Germinal center (tissue), 1 donor: ENCODE measurements at regions not wholly inside any gene's neighbourhood (a gene's known extent, or its start where the extent isn't known, plus 50 kb on each side); places are given as distances from the start of the nearest gene placed in this dataset.
"Not testable (repeated sequence)": the region's sequence is repeated elsewhere in the genome, so short reads cannot be mapped to it uniquely, and the experiment has no call there.

Experiments used
- DNase-seq: peaks from one replicate; pipeline ENCODE4 v3.0.0; 2012; ENCODE audit warnings: mixed read lengths, low spot score

DNA sequence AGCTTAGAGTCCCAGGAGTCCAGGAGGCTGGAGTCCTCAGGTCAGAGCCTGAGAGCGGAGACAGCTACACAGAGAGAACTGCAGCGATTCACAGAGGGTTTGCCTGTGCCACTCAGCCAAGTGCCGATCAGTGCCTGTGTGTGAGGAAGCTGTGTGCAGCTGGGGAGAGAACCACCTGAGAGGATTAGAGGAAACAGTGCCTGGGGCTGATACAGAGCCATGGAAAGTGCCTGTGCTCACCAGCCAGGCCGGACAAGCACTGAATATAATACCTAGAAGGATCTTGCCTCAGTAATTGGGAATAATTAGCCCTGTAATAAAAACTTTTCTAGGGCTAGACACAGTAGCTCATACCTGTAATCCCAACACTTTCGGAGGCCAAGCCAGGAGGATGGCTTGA is 134.7 kb downstream of the ARHGAP11B start:
- DNase-seq: not testable (repeated sequence)

- DNase-seq: not testable (repeated sequence)
These were observed 135.4 kb downstream of the ARHGAP11B start for GRCh38 chr15:30761365-30761764.

- DNase-seq: not testable (repeated sequence)
These were observed 134.2 kb upstream of the FAN1 start for GRCh38 chr15:30769390-30770124.

DNA sequence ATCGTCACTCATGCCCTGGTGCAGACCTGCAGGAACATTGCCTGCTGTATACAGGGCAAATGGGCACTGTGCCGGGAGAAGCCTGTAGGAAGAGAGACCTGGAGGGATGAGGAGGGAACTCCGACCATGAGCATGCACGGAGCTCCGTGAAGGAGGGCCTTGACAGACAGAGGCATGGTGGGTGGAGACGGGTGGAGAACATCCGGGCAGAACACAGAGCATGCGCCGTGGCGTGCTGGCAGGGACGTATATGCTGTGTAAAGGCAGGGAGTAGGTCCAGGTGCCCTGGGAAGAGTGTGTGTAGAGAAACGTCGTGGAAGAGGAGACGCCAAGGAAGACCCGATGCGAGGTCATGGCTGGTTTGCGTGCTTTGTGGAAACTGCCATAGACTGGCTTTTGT is 133.0 kb upstream of the FAN1 start:
- no peak for DNase-seq

DNA sequence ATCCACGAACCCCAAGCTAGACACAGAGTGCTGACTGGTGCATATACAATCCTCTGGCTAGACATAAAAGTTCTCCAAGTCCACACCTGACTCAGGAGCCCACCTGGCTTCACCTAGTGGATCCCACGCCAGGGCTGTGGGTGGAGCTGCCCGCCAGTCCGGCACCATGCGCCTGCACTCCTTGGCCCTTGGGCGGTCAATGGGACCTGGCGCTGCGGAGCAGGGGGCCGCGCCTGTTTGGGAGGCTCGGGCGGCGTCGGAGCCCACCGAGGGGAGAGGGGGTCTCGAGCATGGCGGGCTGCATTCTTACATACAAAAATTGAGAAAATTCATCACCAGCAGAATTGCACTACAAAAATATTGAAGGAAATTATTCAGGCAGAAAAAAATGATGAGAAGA is 120.7 kb upstream of the FAN1 start:
- no peak for DNase-seq

DNA sequence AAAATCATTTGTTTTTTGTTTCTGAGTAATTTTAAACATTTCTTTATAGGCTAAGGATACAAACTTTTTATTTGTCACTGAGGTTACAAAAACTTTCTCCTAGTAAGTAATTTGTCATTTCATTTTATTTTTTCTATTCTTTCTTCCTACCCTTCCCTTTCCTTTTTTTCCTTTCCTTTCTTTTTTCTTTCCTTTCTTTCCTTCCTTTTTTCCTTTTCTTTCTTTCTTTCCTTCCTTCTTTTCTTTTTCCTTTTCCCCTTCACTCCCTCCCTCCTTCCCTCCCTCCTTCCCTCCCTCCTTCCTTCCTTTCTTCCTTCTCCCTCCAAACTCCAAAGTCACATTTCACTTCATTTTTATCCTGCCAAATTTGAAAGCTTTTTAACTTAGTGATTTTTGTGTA is 115.1 kb upstream of the FAN1 start:
- no peak for DNase-seq

- no peak for DNase-seq
These were observed 112.2 kb upstream of the FAN1 start for GRCh38 chr15:30791239-30792175.

GRCh38 chr15:30792843-30793242 is 110.9 kb upstream of the FAN1 start:
- DNase-seq: not testable (repeated sequence)

- DNase-seq: no peak
These were observed 109.3 kb upstream of the FAN1 start for GRCh38 chr15:30794388-30794787.

- not testable (repeated sequence) for DNase-seq
These were observed 104.2 kb upstream of the FAN1 start for GRCh38 chr15:30799565-30799964.

DNA sequence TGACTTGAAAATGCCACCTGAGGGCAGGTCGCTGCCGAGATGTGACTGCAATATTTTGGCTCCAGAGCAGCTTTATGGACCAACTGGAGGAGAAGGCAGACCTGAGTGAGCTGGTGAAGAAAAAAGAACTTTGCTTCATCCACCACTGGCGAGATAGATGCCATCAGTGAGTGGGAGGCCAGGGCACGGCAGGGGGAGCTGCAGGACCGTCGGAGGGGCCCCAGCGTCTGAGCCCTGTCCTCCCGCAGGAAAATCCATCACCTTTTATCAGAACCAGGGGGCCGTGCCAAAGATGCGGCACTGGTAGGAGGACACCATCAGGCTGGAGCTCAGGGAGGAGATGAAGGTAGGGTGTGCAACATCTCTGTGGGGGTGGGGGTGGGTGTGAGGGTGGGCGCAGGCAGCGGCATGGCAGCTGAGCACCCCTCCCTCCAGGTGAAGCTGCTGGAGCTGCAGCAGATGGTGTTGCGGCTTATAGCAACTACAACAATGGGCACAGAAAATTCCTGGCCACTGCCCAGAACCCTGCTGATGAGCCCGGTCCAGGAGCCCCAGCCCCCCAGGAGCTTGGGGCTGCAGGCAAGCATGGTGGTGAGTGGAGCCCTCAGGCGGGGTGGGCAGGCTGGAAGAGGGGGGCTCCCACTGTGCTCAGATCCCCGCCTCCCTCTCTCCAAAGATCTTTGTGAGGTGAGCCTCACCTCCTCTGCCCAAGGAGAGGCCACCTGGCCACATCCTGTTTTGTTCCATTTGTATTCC is 102.4 kb upstream of the FAN1 start:
- DNase-seq: not testable (repeated sequence)

DNA sequence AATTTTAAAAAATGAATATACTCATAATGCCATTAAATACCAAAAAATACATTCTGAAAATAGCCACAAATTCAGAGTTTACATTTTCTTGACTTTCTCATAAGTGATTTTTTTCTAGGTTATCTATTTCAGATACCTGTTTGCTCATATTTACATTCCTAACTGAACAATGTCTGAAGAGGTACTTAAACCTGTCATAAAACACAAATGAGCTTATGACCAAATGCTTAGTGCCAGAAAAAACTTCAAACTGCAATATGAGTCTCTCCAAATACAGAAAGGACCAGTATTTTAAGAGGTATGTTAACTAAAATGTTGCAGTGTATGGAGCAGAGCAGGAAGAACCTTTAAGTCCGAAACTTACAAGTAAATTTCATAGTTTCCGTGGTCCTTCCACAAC is 101.7 kb upstream of the FAN1 start:
- DNase-seq: not testable (repeated sequence)

GRCh38 chr15:30803703-30804102 is 100.0 kb upstream of the FAN1 start:
- not testable (repeated sequence) for DNase-seq

DNA sequence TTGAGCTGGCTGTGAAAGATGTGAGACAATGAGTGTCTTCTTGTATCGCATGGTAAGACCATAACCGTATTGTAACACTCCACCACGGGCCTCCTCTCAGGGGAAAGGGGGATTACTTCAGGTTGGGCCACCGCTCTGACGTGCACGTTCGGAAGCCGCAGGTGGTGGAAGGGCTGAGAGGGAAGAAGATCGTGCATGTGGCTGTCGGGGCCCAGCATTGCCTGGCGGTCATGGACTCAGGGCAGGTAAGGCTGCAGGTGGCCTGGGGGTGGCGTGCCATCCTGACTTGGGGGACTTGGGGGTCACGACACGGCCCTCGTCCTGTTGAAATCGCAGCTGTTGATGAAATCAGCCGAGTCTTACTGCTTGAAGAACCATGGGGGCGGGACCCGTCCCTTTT is 87.3 kb upstream of the FAN1 start:
- no peak for DNase-seq

DNA sequence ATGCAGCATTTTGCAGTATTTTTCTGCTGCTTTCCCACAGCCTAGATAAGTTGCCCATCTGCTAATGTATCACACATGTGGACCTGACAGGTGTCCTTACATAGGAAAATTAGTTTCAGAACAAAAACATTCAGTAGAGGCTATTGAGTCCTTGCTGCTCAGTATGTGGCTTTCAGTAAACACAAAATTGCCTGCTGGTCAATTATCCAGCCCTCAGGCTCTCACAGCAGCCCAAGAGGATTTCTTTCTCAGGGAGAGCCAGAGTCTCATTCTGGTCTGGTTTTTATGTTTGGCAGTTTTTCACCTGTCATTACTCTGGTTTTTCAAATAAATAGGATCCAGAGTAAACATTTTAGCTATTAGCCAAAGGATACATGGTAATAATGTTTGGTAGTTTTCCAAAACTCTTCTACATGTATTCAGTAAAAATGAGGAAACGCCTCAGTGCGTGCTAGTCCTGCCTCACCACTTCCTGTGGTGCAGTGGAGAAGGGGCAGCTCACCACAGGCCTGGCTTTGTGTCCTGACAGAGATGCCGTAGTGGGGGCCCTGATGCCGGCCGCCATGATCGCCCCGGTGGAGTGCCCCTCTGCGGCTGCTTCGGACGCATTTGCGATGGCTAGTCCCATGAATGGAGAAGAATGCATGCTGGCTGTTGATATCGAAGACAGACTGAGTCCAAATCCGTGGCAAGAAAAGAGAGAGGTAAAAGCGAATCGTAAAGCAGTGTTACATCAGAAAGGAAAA is 80.5 kb upstream of the FAN1 start:
- not testable (repeated sequence) for DNase-seq

DNA sequence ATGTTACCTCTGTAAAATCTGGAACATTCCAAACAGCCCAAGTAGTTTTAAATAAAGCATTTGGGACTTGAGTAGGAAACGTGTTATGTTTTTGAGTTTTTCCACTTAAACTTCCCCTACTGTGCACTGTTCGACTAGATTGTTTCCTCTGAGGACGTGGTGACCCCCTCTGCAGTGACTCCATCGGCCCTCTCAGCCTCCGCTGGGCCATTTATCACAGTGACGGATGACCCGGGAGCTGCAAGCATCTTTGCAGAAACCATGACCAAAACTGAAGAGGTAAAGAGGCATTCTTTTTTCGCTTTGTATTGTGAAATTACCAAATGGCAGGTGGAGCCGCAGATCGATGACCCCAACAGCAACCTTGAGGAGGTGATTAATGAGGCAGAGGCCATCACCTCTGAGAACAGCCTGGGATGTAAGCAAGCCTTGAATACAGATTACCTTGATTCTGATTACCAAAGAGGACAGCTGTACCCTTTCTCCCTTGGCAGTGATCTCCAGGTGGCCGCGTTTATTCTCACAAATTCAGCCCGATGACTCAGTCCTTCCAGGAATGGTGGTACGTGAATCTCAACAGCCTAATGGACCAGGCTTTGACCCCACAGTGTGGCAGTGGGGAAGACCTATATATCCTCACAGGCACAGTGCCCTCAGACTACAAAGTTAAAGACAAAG is 79.1 kb upstream of the FAN1 start:
- DNase-seq: no peak

DNA sequence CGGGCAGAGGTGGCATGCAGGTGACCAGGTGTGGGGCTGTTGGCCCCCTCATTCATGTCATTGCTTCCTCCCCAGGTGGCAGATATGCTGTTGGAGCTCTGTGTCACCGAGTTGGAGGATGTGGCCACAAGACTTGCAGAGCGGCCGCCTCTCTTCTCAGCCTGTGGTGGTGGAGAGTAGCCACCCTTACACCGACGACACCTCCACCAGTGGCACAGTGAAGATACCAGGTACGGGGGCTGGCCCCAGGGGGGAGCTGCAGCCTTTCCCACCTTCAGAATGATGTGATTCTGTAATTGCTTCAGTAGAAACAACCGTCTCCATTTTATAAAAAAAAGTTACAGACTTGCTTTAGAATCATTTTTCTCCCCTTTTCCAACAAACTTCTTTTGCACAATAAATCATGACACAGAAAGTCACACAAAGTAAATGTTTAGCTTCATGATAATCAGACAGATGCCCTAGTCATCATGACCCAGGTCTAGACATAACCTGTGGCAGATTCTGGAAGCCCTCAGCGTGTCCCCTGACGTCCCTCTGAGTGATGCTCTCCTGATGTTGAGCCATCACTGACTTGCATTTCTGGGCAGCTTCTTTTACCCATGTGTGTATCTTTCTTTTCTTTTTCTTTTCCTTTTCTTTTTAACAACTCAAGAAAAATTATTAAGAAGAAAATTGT is 76.0 kb upstream of the FAN1 start:
- no peak for DNase-seq

DNA sequence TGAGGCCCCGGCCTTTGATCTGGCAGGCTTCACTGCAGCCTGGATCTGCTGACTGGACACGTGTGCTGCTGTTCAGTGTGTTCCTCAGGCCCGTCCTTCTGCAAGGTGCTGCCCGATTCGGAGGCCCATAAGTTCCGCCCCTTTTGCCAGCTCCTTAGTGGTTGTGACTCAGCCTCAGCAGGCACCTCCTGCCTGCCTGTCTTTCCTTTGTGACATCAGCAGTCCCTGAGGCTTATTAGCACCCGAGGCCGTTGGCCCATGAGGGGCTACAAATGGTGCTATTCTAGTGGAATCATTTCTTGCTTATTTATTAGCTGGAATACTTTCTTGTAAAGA is 75.4 kb upstream of the FAN1 start:
- DNase-seq: not testable (repeated sequence)

GRCh38 chr15:30830961-30831360 is 72.8 kb upstream of the FAN1 start:
- DNase-seq: no peak

- not testable (repeated sequence) for DNase-seq
These were observed 70.3 kb upstream of the FAN1 start for GRCh38 chr15:30833379-30833778.

DNA sequence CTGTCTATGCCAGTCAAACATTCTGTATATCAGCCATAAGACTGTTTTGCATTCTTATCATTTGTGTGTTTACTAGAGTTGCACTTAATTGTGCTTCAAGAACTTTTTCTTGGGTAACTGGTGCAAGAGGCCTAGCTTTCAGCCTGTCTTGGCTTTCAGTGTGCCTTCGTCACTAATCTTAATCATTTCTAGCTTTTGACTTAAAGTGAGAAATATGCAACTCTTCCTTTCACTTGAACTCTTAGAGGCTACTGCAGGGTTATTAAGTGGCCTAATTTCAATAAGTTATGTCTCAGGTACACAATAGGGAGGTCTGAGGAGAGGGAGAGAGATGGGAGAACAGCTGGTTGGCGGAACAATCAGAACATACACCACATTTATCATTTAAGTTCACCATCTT is 62.1 kb upstream of the FAN1 start:
- DNase-seq: not testable (repeated sequence)
